Adrenal gland (tissue), 5 donors: ENCODE measurements at regions not wholly inside any gene's neighbourhood (a gene's known extent, or its start where the extent isn't known, plus 50 kb on each side); places are given as distances from the start of the nearest gene placed in this dataset.

ENCODE experiments used
- CTCF ChIP-seq, 6 experiments: fragments of 450-650 bp in 4 of 6; fragments of 200-600 bp in 2 of 6; sonication (generic) in 1 of 6; IDR thresholded peaks; 1 replicate in 5 of 6; 2 replicates in 1 of 6; pipeline versions ENCODE4 v1.5.1 to v1.8.0; 2016 to 2021; ENCODE audit warnings: antibody characterized with exemption in 6 of 6, mild to moderate bottlenecking in 2 of 6, moderate library complexity in 1 of 6
- POLR2A ChIP-seq, 2 donors: fragments of 450-650 bp; IDR thresholded peaks; one replicate each; pipeline ENCODE4 v1.6.1; 2017; ENCODE audit warnings: antibody characterized with exemption in 2 of 2, mild to moderate bottlenecking in 2 of 2, moderate library complexity in 1 of 2
- donor health status: DM: no; HTN: no; CAD: no.

- TF ChIP-seq POLR2A (IDR thresholded peaks at IDR 0.05), result no peak
- no peak for TF ChIP-seq CTCF (IDR thresholded peaks at IDR 0.05)
These were observed 278.6 kb upstream of the KLF3 start for GRCh38 chr4:38385093-38386004.
